PC-9 (cell line): ENCODE measurements at regions not wholly inside any gene's neighbourhood (a gene's known extent, or its start where the extent isn't known, plus 50 kb on each side); places are given as distances from the start of the nearest gene placed in this dataset.
"Not testable (repeated sequence)": the region's sequence is repeated elsewhere in the genome, so short reads cannot be mapped to it uniquely, and the experiment has no call there.

Experiments
- BruUV-seq: library from RNA; stranded (reverse); fragments of 400-500 nt; replicated peaks from 2 replicates; lab custom pipeline; 2021; lab: Mats Ljungman, UMichigan
- CTCF ChIA-PET: fragments of 300-600 bp; sonication (Branson Sonifier 250); formaldehyde crosslinking; loops from one replicate; lab custom pipeline; 2022; ENCODE audit warnings: antibody characterized with exemption; lab: Charles Lee
- POLR2A ChIA-PET: fragments of 300-600 bp; sonication (Branson Sonifier 250); formaldehyde crosslinking; loops from one replicate; lab custom pipeline; 2022; ENCODE audit warnings: antibody characterized with exemption; ENCODE audit not compliant: unreplicated experiment; lab: Charles Lee
- DNase-seq, 2 experiments: peaks; one replicate each; pipeline versions ENCODE4 v3.0.0 to v3.0.0-alpha.2; 2015 to 2022; ENCODE audit warnings: mixed read lengths in 1 of 2
- H2AFZ ChIP-seq: fragments of 200-600 bp; sonication (generic); 2 replicates; pipeline ENCODE4 v1.8.1; 2017; ENCODE audit warnings: antibody characterized with exemption
- H3F3A ChIP-seq: fragments of 200-600 bp; sonication (generic); 2 replicates; pipeline ENCODE4 v1.8.1; 2017; ENCODE audit warnings: antibody characterized with exemption, mild to moderate bottlenecking, low read depth; ENCODE audit not compliant: insufficient read depth
- H3K27ac ChIP-seq: fragments of 200-600 bp; sonication (generic); 2 replicates; pipeline ENCODE4 v1.6.1; 2016; ENCODE audit warnings: mixed run types
- H3K27me3 ChIP-seq: fragments of 200-600 bp; sonication (generic); 2 replicates; pipeline ENCODE4 v1.6.1; 2016; ENCODE audit warnings: low read depth, mixed run types; ENCODE audit not compliant: insufficient read depth
- H3K36me3 ChIP-seq: fragments of 200-600 bp; sonication (generic); 2 replicates; pipeline ENCODE4 v1.6.1; 2016; ENCODE audit warnings: low read depth, mixed run types
- H3K4me1 ChIP-seq: fragments of 200-600 bp; sonication (generic); replicated peaks from 2 replicates; pipeline ENCODE4 v1.6.1; 2016; ENCODE audit warnings: mixed run types; ENCODE audit not compliant: insufficient read depth
- H3K4me2 ChIP-seq: fragments of 200-600 bp; sonication (generic); 2 replicates; pipeline ENCODE4 v1.6.1; 2017; ENCODE audit warnings: mixed run types
- H3K4me3 ChIP-seq: fragments of 200-600 bp; sonication (generic); 2 replicates; pipeline ENCODE4 v1.6.1; 2016; ENCODE audit warnings: mixed run types
- H3K79me2 ChIP-seq: fragments of 200-600 bp; sonication (generic); 2 replicates; pipeline ENCODE4 v1.6.1; 2017; ENCODE audit warnings: low read depth, mixed run types
- H3K9me2 ChIP-seq: fragments of 200-600 bp; sonication (generic); 2 replicates; pipeline ENCODE4 v1.8.1; 2017; ENCODE audit warnings: mild to moderate bottlenecking; ENCODE audit not compliant: insufficient read depth
- H3K9me3 ChIP-seq: fragments of 200-600 bp; sonication (generic); 2 replicates; pipeline ENCODE4 v1.8.1; 2016; ENCODE audit warnings: low read depth; ENCODE audit not compliant: insufficient read depth
- H4K20me1 ChIP-seq: fragments of 200-600 bp; sonication (generic); 2 replicates; pipeline ENCODE4 v1.8.1; 2017; ENCODE audit not compliant: insufficient read depth
- intact Hi-C: fragments of 100-400 bp; cut with micrococcal nuclease; formaldehyde crosslinking; loops from one replicate; pipeline ENCODE4 v1.10.0; 2022; ENCODE audit not compliant: unreplicated experiment

- H4K20me1 ChIP-seq, POLR2A ChIA-PET, H3K4me1 ChIP-seq, H3F3A ChIP-seq, H3K4me3 ChIP-seq, H2AFZ ChIP-seq, H3K36me3 ChIP-seq, CTCF ChIA-PET, H3K27me3 ChIP-seq, H3K4me2 ChIP-seq, H3K79me2 ChIP-seq, DNase-seq, BruUV-seq, H3K27ac ChIP-seq, intact Hi-C loops, H3K9me2 ChIP-seq, H3K9me3 ChIP-seq: not testable (repeated sequence)
Observed at GRCh38 chr2:87414795-87415570, 332.9 kb upstream of the PLGLB2 start.

DNA sequence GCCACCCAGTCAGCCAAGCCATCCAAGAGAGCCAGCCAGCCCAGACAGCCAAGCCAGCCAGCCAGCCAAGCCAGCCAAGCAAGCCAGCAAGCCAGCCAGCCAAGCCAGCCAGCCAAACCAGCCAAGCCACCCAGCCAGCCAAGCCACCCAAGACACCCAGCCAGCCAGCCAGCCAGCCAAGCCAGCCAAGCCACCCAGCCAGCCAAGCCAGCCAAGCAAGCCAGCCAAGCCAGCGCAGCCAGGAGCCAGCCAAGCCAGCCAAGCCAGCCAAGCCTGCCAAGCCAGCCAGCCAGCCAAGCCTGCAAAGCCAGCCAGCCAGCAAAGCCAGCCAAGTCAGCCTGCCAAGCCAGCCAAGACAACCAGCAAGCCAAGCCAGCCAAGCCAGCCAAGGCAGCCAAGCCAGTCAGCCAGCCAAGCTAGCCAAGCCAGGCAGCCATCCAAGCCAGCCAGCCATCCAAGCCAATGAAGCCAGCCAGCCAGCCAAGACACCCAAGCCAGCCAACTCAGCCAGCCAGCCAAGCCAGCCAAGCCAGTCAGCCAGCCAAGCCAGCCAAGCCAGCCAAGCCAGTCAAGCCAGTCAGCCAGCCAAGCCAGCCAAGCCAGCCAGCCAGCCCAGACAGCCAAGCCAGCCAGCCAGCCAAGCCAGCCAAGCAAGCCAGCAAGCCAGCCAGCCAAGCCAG is 332.2 kb upstream of the PLGLB2 start:
- H3K9me3 ChIP-seq, H3K27ac ChIP-seq, H3F3A ChIP-seq, H3K4me3 ChIP-seq, H3K79me2 ChIP-seq, H3K9me2 ChIP-seq, DNase-seq, BruUV-seq, CTCF ChIA-PET, H3K36me3 ChIP-seq, H4K20me1 ChIP-seq, H3K27me3 ChIP-seq, intact Hi-C loops, H2AFZ ChIP-seq, POLR2A ChIA-PET, H3K4me2 ChIP-seq, H3K4me1 ChIP-seq: not testable (repeated sequence)

DNA sequence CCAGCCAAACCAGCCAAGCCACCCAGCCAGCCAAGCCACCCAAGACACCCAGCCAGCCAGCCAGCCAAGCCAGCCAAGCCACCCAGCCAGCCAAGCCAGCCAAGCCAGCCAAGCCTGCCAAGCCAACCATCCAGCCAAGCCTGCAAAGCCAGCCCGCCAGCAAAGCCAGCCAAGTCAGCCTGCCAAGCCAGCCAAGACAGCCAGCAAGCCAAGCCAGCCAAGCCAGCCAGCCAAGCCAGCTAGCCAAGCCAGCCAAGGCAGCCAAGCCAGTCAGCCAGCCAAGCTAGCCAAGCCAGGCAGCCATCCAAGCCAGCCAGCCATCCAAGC is 331.7 kb upstream of the PLGLB2 start:
- H3F3A ChIP-seq, H3K27ac ChIP-seq, DNase-seq, H3K9me2 ChIP-seq, H3K4me2 ChIP-seq, H3K79me2 ChIP-seq, H3K4me3 ChIP-seq, CTCF ChIA-PET, H3K36me3 ChIP-seq, H4K20me1 ChIP-seq, H2AFZ ChIP-seq, H3K4me1 ChIP-seq, H3K9me3 ChIP-seq, H3K27me3 ChIP-seq, BruUV-seq, intact Hi-C loops, POLR2A ChIA-PET: not testable (repeated sequence)

- H3K27me3 ChIP-seq, H3F3A ChIP-seq, H3K4me2 ChIP-seq, POLR2A ChIA-PET, H3K4me1 ChIP-seq, H3K79me2 ChIP-seq, H4K20me1 ChIP-seq, H3K9me2 ChIP-seq, H3K9me3 ChIP-seq, H3K4me3 ChIP-seq, H2AFZ ChIP-seq, H3K27ac ChIP-seq, CTCF ChIA-PET, H3K36me3 ChIP-seq, BruUV-seq, DNase-seq, intact Hi-C loops: not testable (repeated sequence)
Observed at GRCh38 chr2:87417147-87417546, 330.7 kb upstream of the PLGLB2 start.

GRCh38 chr2:87417742-87418567 is 329.9 kb upstream of the PLGLB2 start:
- H3K4me1 ChIP-seq, H3K4me3 ChIP-seq, H4K20me1 ChIP-seq, H3K27me3 ChIP-seq, H3K9me2 ChIP-seq, H3K27ac ChIP-seq, H3K4me2 ChIP-seq, H3K36me3 ChIP-seq, DNase-seq, H3K9me3 ChIP-seq, H3K79me2 ChIP-seq, intact Hi-C loops, BruUV-seq, H3F3A ChIP-seq, H2AFZ ChIP-seq, POLR2A ChIA-PET, CTCF ChIA-PET: not testable (repeated sequence)

DNA sequence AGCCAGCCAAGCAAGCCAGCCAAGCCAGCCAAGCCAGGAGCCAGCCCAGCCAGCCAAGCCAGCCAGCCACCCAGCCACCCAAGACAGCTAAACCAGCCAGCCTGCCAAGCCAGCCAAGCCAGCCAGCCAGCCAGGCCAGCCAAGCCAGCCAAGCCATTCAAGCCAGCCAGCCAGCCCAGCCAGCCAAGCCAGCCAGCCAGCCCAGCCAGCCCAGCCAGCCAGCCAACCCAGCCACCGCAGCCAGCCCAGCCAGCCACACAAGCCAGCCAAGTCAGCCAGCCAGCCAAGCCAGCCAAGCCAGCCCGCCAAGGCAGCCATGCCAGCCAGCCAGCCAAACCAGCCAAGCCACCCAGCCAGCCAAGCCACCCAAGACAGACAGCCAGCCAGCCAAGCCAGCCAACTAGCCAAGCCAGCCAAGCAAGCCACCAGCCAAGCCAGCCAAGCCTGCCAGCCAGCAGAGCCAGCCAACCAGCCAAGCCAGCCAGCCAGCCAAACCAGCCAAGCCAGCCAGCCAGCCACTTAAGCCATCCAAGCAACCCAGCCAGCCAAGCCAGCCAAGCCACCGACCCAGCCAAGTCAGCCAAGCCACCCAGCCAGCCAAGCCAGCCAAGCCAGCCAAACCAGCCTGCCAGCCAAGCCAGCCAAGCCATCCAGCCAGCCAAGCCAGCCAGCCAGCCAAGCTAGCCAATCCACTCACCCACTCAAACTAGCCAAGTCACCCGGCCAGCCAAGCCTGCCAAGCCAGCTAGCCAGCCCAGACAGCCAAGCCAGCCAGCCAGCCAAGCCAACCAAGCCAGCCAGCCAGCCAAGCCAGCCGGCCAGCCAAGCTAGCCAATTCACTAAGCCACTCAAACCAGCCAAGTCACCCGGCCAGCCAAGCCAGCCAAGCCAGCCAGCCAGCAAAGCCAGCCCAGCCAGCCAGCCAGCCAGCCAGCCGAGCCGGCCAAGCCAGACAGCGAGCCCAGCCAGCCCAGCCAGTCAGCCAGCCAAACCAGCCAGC is 328.8 kb upstream of the PLGLB2 start:
- POLR2A ChIA-PET, intact Hi-C loops, H3K27ac ChIP-seq, H3K27me3 ChIP-seq, H4K20me1 ChIP-seq, H3K79me2 ChIP-seq, H3K4me1 ChIP-seq, DNase-seq, CTCF ChIA-PET, BruUV-seq, H3K4me3 ChIP-seq, H3K36me3 ChIP-seq, H3K9me2 ChIP-seq, H3K9me3 ChIP-seq, H2AFZ ChIP-seq, H3K4me2 ChIP-seq, H3F3A ChIP-seq: not testable (repeated sequence)
